Ishikawa (cell line): ENCODE measurements at regions not wholly inside any gene's neighbourhood (a gene's known extent, or its start where the extent isn't known, plus 50 kb on each side); places are given as distances from the start of the nearest gene placed in this dataset.

Experiments
- CEBPB ChIP-seq: IDR thresholded peaks from 2 replicates; pipeline ENCODE4 v1.6.1; 2012
- CREB1 ChIP-seq: IDR thresholded peaks from 2 replicates; pipeline ENCODE4 v1.6.1; 2012; ENCODE audit warnings: low read depth
- EGR1 ChIP-seq: IDR thresholded peaks from 2 replicates; pipeline ENCODE4 v1.6.1; 2012
- EP300 ChIP-seq: IDR thresholded peaks from 2 replicates; pipeline ENCODE4 v1.6.1; 2012; ENCODE audit warnings: borderline replicate concordance
- MAX ChIP-seq: IDR thresholded peaks from 2 replicates; pipeline ENCODE4 v1.6.1; 2012
- NFIC ChIP-seq: IDR thresholded peaks from 2 replicates; pipeline ENCODE4 v1.6.1; 2012
- REST ChIP-seq: IDR thresholded peaks from 2 replicates; pipeline ENCODE4 v1.6.1; 2012; ENCODE audit warnings: low read depth, mild to moderate bottlenecking
- TAF1 ChIP-seq: IDR thresholded peaks from 2 replicates; pipeline ENCODE4 v1.6.1; 2012; ENCODE audit warnings: low read depth, mild to moderate bottlenecking
- TEAD4 ChIP-seq: IDR thresholded peaks from 2 replicates; pipeline ENCODE4 v1.6.1; 2012
- YY1 ChIP-seq: IDR thresholded peaks from 2 replicates; pipeline ENCODE4 v1.6.1; 2012; ENCODE audit warnings: low read depth

DNA sequence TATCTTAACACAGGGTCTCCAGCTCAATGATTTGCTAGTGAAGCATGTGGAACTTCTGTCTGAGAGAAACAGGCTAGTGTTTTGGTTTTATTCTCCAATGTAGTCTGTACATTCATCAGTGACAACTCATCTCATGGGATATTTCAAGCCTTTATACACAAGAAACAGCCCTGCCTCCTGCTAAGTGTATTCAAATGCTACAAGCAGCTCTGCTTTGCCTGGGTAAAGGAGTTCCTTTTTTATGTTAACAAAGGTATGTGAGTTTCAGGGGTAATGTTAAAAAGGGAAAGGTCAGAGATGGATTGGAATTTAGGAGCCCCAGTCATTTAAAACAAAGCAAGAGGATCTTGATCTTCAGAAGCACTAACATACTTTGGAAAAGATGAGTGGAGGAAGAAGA lies 498.7 kb downstream of the ISL1 start:
- no peak for TF ChIP-seq EP300
- TF ChIP-seq REST, result no peak
- no peak for TF ChIP-seq YY1
- no peak for TF ChIP-seq CREB1
- no peak for TF ChIP-seq NFIC
- no peak for TF ChIP-seq EGR1
- no peak for TF ChIP-seq MAX
- no peak for TF ChIP-seq TEAD4
- TF ChIP-seq TAF1, result no peak
- TF ChIP-seq CEBPB, result no peak
